Lung (tissue), 11 donors: ENCODE measurements at regions not wholly inside any gene's neighbourhood (a gene's known extent, or its start where the extent isn't known, plus 50 kb on each side); places are given as distances from the start of the nearest gene placed in this dataset.

Experiments
- ATAC-seq: fragments of 200-7000 bp; cut with Tn5 transposase; one replicate; pipeline ENCODE4 v1.9.1; 2020; ENCODE audit warnings: moderate number of reproducible peaks; ENCODE audit not compliant: insufficient read depth, low FRiP score
- DNase-seq, 3 donors: peaks; one replicate each; pipeline ENCODE4 v3.0.0-alpha.2; 2013 to 2017
- H3K27ac ChIP-seq, 2 donors: one replicate each; pipeline ENCODE4 v1.5.1; 2013; ENCODE audit warnings: mild to moderate bottlenecking in 2 of 2, moderate library complexity in 2 of 2, control low read depth in 1 of 2, inconsistent platforms in 1 of 2, low read depth in 1 of 2, low read length in 1 of 2
- H3K27me3 ChIP-seq, 3 donors: one replicate each; pipeline ENCODE4 v1.5.1; 2013; ENCODE audit warnings: low read length in 2 of 3; ENCODE audit not compliant: control insufficient read depth in 3 of 3, insufficient read depth in 3 of 3
- H3K36me3 ChIP-seq, 4 donors: one replicate each; pipeline ENCODE4 v1.5.1; 2013; ENCODE audit warnings: low read length in 4 of 4, mild to moderate bottlenecking in 1 of 4, moderate library complexity in 1 of 4; ENCODE audit not compliant: control insufficient read depth in 4 of 4, insufficient read depth in 4 of 4
- H3K4me1 ChIP-seq, 5 donors: one replicate each; pipeline ENCODE4 v1.5.1; 2013; ENCODE audit warnings: low read length in 5 of 5, mild to moderate bottlenecking in 2 of 5, moderate library complexity in 1 of 5; ENCODE audit not compliant: control insufficient read depth in 5 of 5, insufficient read depth in 5 of 5
- H3K4me3 ChIP-seq: one replicate; pipeline ENCODE4 v1.5.1; 2013; ENCODE audit warnings: mild to moderate bottlenecking, control low read depth, moderate library complexity
- H3K9ac ChIP-seq, 2 donors: one replicate each; pipeline ENCODE4 v1.5.1; 2013; ENCODE audit warnings: low read length in 2 of 2, control low read depth in 1 of 2; ENCODE audit not compliant: insufficient read depth in 1 of 2
- H3K9me3 ChIP-seq, 4 donors: one replicate each; pipeline ENCODE4 v1.5.1; 2013; ENCODE audit warnings: low read length in 3 of 4, mild to moderate bottlenecking in 1 of 4, moderate library complexity in 1 of 4; ENCODE audit not compliant: control insufficient read depth in 4 of 4, insufficient read depth in 3 of 4
- CTCF ChIP-seq: IDR thresholded peaks from 2 replicates; pipeline ENCODE4 v1.5.1; 2012; ENCODE audit warnings: mild to moderate bottlenecking; ENCODE audit errors: control extremely low read depth, extremely low read depth
- WGBS, 2 donors: extraction: QIAGEN DNeasy Blood & Tissue Kit; methylation state at CpG; one replicate each; pipeline ENCODE4 v1.1.7; 2013; 5-methylcytosine and 5-hydroxymethylcytosine counted together
- donor health status: control.
- donor health status: control.
- donor health status: Bipolar disorder and iron deficiency.
- donor health status: healthy.
- donor health status: DM: yes; HTN: yes; CAD: no.

GRCh38 chr4:31071508-31072486 is 351.6 kb downstream of the PCDH7 start:
- no peak for TF ChIP-seq CTCF
- peak in 1 of 3 donors; percentile 28 for DNase-seq
- no peak for ATAC-seq
- Histone ChIP-seq H3K4me3 (no peak overlapping the region), H3K27ac (no peak overlapping the region), H3K9me3 (no peaks in the 10 kb centered on the region), H3K9ac (no peak overlapping the region), H3K27me3 (no peaks in the 10 kb centered on the region), H3K36me3 (no peaks in the 10 kb centered on the region), H3K4me1 (peaks cover 0 to 6% (median 0%) of the 10 kb centered on the region in 5 donors)
- WGBS, 2 donors: 76 to 81% methylated on average over 3 of the region's 3 CpGs

GRCh38 chr4:31075969-31076368 is 355.8 kb downstream of the PCDH7 start:
- no peaks in the 10 kb centered on the region for H3K9me3 ChIP-seq
- no peaks in the 10 kb centered on the region for H3K36me3 ChIP-seq
- ATAC-seq: no peak
- H3K27me3 ChIP-seq: no peaks in the 10 kb centered on the region
- H3K27ac ChIP-seq: no peak overlapping the region
- TF ChIP-seq CTCF: no peak
- no peak overlapping the region for H3K9ac ChIP-seq
- WGBS, 2 donors: 39 to 82% methylated on average over 1 of the region's 1 CpG
- no peak for DNase-seq
- no peak overlapping the region for H3K4me3 ChIP-seq
- peaks cover 0 to 1% (median 0%) of the 10 kb centered on the region in 5 donors for H3K4me1 ChIP-seq

GRCh38 chr4:31078661-31079060 is 358.5 kb downstream of the PCDH7 start:
- H3K36me3 ChIP-seq: no peaks in the 10 kb centered on the region
- TF ChIP-seq CTCF: no peak
- no peak overlapping the region for H3K9ac ChIP-seq
- no peaks in the 10 kb centered on the region for H3K9me3 ChIP-seq
- ATAC-seq (no peak), DNase-seq (no peak)
- no peak overlapping the region for H3K27ac ChIP-seq
- H3K27me3 ChIP-seq: no peaks in the 10 kb centered on the region
- no peak overlapping the region for H3K4me3 ChIP-seq
- 86 to 89% methylated on average over 1 of the region's 1 CpG for WGBS, 2 donors
- peaks cover 0 to 1% (median 0%) of the 10 kb centered on the region in 5 donors for H3K4me1 ChIP-seq
